ENCODE measurements at regions not wholly inside any gene's neighbourhood (a gene's known extent, or its start where the extent isn't known, plus 50 kb on each side); places are given as distances from the start of the nearest gene placed in this dataset.

DNA sequence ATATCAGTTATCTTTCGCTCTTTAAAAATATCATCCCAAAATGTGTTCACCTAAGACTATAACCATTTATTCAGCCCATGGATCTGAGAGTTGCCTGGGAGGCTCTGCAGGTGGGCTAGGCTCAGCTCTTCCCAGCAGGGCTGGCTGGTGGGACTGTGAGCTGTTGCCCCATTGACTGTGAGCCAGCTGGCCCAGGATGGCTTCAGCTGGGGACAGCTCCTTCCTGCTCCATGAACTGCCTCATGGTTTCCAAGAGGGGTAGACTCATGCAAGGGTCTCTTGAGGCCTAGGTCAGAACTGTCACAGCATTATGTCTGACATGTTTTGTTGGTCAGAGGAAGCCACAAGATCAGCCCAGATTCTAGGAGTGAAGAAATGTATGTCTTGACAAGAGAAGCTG is 114.1 kb upstream of the E2F7 start:
- H3K9ac ChIP-seq (replicated peaks; ENCODE audit: extremely low read depth, insufficient read depth, low read length) = no peak overlapping the region
- H3K9me1 ChIP-seq (replicated peaks; ENCODE audit: control insufficient read depth, extremely low read depth, insufficient read depth, low read length) = no peaks in the 10 kb centered on the region
- no peaks in the 10 kb centered on the region for H4K20me1 ChIP-seq (replicated peaks; ENCODE audit: control insufficient read depth, extremely low read depth, insufficient read depth, low read length)
- ChIA-PET POLR2A (no interaction called here), CTCF (no interaction called here)
- no peaks in the 10 kb centered on the region for H3K27me3 ChIP-seq (ENCODE audit: control insufficient read depth in 2 of 2, insufficient read depth in 2 of 2, low read length in 2 of 2)
- no peaks in the 10 kb centered on the region for H3K79me2 ChIP-seq (ENCODE audit: control insufficient read depth, insufficient read depth, low read length)
- FAIRE-seq (no peak), DNase-seq (ENCODE audit: low read depth, low spot score) (no peak)
- intact Hi-C loops (cut with micrococcal nuclease) = no loop called here
- H2AFZ ChIP-seq (ENCODE audit: low read depth, low read length) = no peak overlapping the region
- TF ChIP-seq JUN (IDR thresholded peaks at IDR 0.05; ENCODE audit: borderline replicate concordance, insufficient read depth, insufficient read length, low read depth) (no peak), FOS (IDR thresholded peaks at IDR 0.05; ENCODE audit: borderline replicate concordance, insufficient read depth, low read length) (no peak), MAX (IDR thresholded peaks at IDR 0.05; ENCODE audit: insufficient read depth, insufficient read length) (no peak), EZH2 (IDR thresholded peaks at IDR 0.05; ENCODE audit: borderline replicate concordance, low read depth, low read length, severe bottlenecking) (no peak), POLR2A (IDR thresholded peaks at IDR 0.05; ENCODE audit: low read depth, low read length) (no peak), GATA2 (IDR thresholded peaks at IDR 0.05; ENCODE audit: insufficient read depth, insufficient read length, low read depth, low read length) (no peak), MYC (IDR thresholded peaks at IDR 0.05; ENCODE audit: low read depth, low read length) (no peak), POLR2AphosphoS5 (IDR thresholded peaks at IDR 0.05; ENCODE audit: insufficient read depth, low read depth, low read length) (no peak)
- TF ChIP-seq, protein P1, sequence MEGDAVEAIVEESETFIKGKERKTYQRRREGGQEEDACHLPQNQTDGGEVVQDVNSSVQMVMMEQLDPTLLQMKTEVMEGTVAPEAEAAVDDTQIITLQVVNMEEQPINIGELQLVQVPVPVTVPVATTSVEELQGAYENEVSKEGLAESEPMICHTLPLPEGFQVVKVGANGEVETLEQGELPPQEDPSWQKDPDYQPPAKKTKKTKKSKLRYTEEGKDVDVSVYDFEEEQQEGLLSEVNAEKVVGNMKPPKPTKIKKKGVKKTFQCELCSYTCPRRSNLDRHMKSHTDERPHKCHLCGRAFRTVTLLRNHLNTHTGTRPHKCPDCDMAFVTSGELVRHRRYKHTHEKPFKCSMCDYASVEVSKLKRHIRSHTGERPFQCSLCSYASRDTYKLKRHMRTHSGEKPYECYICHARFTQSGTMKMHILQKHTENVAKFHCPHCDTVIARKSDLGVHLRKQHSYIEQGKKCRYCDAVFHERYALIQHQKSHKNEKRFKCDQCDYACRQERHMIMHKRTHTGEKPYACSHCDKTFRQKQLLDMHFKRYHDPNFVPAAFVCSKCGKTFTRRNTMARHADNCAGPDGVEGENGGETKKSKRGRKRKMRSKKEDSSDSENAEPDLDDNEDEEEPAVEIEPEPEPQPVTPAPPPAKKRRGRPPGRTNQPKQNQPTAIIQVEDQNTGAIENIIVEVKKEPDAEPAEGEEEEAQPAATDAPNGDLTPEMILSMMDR (IDR thresholded peaks at IDR 0.05; ENCODE audit: extremely low read depth in 1 of 2, insufficient read depth in 1 of 2, low read depth in 1 of 2, low read length in 2 of 2) = no peak
- no peaks in the 10 kb centered on the region for H3K9me3 ChIP-seq (replicated peaks; ENCODE audit: control insufficient read depth, insufficient read depth, low read length)
- H3K4me2 ChIP-seq (ENCODE audit: insufficient read depth, low read length) = no peak overlapping the region
- BruUV-seq (replicated peaks) = no TSS peak
- H3K4me1 ChIP-seq (ENCODE audit: control insufficient read depth, extremely low read depth, insufficient read depth, low read length) = no peaks in the 10 kb centered on the region
- H3K4me3 ChIP-seq (replicated peaks in 1 of 3; ENCODE audit: insufficient read depth in 1 of 3, low read depth in 1 of 3, low read length in 3 of 3) = no peak overlapping the region
- dilution Hi-C loops (cut with MboI; ENCODE audit: extremely low pct_ligation_motif_present, low sequenced_read_pairs) = no loop called here
- H3K27ac ChIP-seq (ENCODE audit: insufficient read depth, low read depth, low read length) = no peak overlapping the region
- H3K36me3 ChIP-seq (ENCODE audit: control insufficient read depth in 2 of 2, extremely low read depth in 1 of 2, insufficient read depth in 2 of 2, low read length in 2 of 2) = no peaks in the 10 kb centered on the region

All from endothelial cell of umbilical vein (primary cell).